ENCODE measurements at regions not wholly inside any gene's neighbourhood (a gene's known extent, or its start where the extent isn't known, plus 50 kb on each side); places are given as distances from the start of the nearest gene placed in this dataset.

DNA sequence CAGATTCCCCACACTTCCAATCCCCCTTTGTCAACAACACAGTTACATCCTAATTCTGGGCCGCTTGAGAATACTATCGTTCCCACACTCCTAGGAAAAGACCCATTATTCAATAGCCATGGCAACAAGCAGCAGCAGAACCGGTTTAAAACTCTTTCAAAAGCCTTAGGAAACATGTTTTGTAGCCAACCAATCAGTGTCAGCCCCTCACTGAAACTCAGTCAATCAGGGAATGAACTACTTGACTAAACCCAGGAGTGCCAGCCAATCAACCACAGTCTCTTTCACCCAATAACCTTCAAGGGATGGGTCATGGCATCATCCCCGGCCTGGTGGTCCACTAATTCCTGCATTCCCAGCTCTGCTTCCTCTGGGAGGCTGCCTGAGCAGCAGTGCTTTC, 204.8 kb upstream of the HS6ST1 start:
- TF ChIP-seq, protein P1, sequence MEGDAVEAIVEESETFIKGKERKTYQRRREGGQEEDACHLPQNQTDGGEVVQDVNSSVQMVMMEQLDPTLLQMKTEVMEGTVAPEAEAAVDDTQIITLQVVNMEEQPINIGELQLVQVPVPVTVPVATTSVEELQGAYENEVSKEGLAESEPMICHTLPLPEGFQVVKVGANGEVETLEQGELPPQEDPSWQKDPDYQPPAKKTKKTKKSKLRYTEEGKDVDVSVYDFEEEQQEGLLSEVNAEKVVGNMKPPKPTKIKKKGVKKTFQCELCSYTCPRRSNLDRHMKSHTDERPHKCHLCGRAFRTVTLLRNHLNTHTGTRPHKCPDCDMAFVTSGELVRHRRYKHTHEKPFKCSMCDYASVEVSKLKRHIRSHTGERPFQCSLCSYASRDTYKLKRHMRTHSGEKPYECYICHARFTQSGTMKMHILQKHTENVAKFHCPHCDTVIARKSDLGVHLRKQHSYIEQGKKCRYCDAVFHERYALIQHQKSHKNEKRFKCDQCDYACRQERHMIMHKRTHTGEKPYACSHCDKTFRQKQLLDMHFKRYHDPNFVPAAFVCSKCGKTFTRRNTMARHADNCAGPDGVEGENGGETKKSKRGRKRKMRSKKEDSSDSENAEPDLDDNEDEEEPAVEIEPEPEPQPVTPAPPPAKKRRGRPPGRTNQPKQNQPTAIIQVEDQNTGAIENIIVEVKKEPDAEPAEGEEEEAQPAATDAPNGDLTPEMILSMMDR (IDR thresholded peaks at IDR 0.05; ENCODE audit: extremely low read depth in 1 of 2, insufficient read depth in 1 of 2, low read depth in 1 of 2, low read length in 2 of 2) = no peak
- TF ChIP-seq POLR2A (IDR thresholded peaks at IDR 0.05; ENCODE audit: low read depth, low read length) (no peak), POLR2AphosphoS5 (IDR thresholded peaks at IDR 0.05; ENCODE audit: insufficient read depth, low read depth, low read length) (no peak), EZH2 (IDR thresholded peaks at IDR 0.05; ENCODE audit: borderline replicate concordance, low read depth, low read length, severe bottlenecking) (no peak)
- TF ChIP-seq, protein P2, sequence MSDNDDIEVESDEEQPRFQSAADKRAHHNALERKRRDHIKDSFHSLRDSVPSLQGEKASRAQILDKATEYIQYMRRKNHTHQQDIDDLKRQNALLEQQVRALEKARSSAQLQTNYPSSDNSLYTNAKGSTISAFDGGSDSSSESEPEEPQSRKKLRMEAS (IDR thresholded peaks at IDR 0.05; ENCODE audit: insufficient read depth, insufficient read length) = no peak
